ENCODE measurements at regions not wholly inside any gene's neighbourhood (a gene's known extent, or its start where the extent isn't known, plus 50 kb on each side); places are given as distances from the start of the nearest gene placed in this dataset.

DNA sequence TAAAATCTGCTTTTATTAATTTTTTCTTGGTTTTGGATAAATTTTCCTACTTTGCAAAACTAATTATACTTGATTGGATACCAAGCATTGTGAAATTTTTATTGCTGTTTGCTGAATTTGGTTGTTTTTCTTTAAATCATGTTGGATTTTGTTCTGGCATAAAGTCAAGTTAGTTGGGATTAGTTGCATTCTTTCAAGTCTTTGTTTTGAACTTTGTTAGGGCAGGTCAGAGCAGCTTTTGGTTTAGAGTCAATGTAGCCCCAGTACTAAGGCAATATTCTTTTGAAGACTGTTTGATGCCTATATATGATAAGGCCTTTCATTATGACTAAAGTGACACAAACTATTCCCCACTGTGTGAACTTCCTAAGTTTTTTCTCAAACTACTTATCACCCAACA lies 531.1 kb downstream of the RASEF start:
- Histone ChIP-seq H3K27ac (ENCODE audit: low read length) (no peak overlapping the region), H3K9me3 (ENCODE audit: low read length) (no peaks in the 10 kb centered on the region), H3K79me2 (ENCODE audit: low read length) (no peaks in the 10 kb centered on the region), H3K36me3 (ENCODE audit: low read depth, low read length) (no peaks in the 10 kb centered on the region), H3K4me1 (ENCODE audit: insufficient read depth, low read length) (no peaks in the 10 kb centered on the region), H2AFZ (ENCODE audit: low read length) (no peak overlapping the region), H3K9me2 (replicated peaks; ENCODE audit: low read length) (no peaks in the 10 kb centered on the region), H3K9ac (ENCODE audit: low read length) (no peak overlapping the region), H3K27me3 (ENCODE audit: low read length) (no peaks in the 10 kb centered on the region), H3K4me2 (ENCODE audit: low read length) (no peak overlapping the region), H3F3A (ENCODE audit: low read length, unreplicated experiment) (no peaks in the 10 kb centered on the region), H3K4me3 (ENCODE audit: low read length) (no peak overlapping the region), H4K20me1 (ENCODE audit: low read length) (no peaks in the 10 kb centered on the region)
- CTCF ChIA-PET = no interaction called here
- no TSS peak for BruUV-seq (replicated peaks)
- DNase-seq (no peak), ATAC-seq (no peak)
- POLR2A ChIA-PET (ENCODE audit: unreplicated experiment) = no interaction called here
- TF ChIP-seq, protein P1, sequence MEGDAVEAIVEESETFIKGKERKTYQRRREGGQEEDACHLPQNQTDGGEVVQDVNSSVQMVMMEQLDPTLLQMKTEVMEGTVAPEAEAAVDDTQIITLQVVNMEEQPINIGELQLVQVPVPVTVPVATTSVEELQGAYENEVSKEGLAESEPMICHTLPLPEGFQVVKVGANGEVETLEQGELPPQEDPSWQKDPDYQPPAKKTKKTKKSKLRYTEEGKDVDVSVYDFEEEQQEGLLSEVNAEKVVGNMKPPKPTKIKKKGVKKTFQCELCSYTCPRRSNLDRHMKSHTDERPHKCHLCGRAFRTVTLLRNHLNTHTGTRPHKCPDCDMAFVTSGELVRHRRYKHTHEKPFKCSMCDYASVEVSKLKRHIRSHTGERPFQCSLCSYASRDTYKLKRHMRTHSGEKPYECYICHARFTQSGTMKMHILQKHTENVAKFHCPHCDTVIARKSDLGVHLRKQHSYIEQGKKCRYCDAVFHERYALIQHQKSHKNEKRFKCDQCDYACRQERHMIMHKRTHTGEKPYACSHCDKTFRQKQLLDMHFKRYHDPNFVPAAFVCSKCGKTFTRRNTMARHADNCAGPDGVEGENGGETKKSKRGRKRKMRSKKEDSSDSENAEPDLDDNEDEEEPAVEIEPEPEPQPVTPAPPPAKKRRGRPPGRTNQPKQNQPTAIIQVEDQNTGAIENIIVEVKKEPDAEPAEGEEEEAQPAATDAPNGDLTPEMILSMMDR (conservative IDR thresholded peaks at IDR 0.05; ENCODE audit: low read depth, low read length) = no peak
- TF ChIP-seq EZH2phosphoT487 (IDR thresholded peaks at IDR 0.05; ENCODE audit: borderline replicate concordance, low read length) (no peak), EZH2 (IDR thresholded peaks at IDR 0.05; ENCODE audit: low read length, unreplicated experiment) (no peak)
- intact Hi-C loops (cut with micrococcal nuclease) = loop anchor here (1.0 kb wide), 1 partner anchor 430 kb away; no protein-coding TSS in a partner anchor

DNA sequence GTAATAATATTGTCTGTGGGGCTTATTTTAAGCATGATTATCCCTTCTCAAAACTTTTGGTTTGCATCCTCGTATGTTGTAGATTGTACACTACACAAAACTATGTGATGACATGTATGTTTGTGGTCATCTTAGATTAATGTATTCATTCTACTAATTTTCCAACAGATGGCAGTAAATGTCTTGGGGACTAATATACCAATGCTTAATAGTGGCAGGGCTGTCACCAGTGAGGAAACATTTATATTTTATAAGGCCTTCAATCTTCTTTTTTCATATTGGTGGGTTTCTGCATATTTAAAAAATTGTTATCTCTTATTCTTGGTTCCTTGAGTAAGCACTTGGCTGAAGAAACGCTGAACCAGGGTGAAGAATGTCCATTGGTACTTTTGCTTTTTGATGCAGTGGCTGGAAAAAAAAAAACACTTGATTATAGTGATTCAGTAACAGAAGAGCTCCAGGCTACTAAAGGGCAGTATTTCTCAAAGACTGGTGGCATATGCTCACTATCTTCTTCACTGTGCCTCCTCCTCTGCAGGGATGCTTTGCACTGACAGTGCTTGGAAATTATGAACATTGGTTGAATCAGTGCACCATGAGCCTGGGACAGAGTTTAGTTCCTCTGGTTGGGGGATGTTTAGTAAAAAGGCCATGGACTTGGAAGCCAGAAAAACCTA lies 530.3 kb downstream of the RASEF start:
- Histone ChIP-seq H3K9me3 (ENCODE audit: low read length) (no peaks in the 10 kb centered on the region), H3K4me3 (ENCODE audit: low read length) (no peak overlapping the region), H3K9ac (ENCODE audit: low read length) (no peak overlapping the region), H3K4me2 (ENCODE audit: low read length) (no peak overlapping the region), H3K9me2 (replicated peaks; ENCODE audit: low read length) (no peaks in the 10 kb centered on the region), H3F3A (ENCODE audit: low read length, unreplicated experiment) (no peaks in the 10 kb centered on the region), H2AFZ (ENCODE audit: low read length) (no peak overlapping the region), H3K27ac (ENCODE audit: low read length) (no peak overlapping the region), H4K20me1 (ENCODE audit: low read length) (no peaks in the 10 kb centered on the region), H3K27me3 (ENCODE audit: low read length) (no peaks in the 10 kb centered on the region), H3K4me1 (ENCODE audit: insufficient read depth, low read length) (no peaks in the 10 kb centered on the region), H3K79me2 (ENCODE audit: low read length) (no peaks in the 10 kb centered on the region), H3K36me3 (ENCODE audit: low read depth, low read length) (no peaks in the 10 kb centered on the region)
- ChIA-PET CTCF (no interaction called here), POLR2A (ENCODE audit: unreplicated experiment) (no interaction called here)
- BruUV-seq (replicated peaks) = no TSS peak
- DNase-seq (peak; percentile 7), ATAC-seq (no peak)
- intact Hi-C loops (cut with micrococcal nuclease) = loop anchor here (1.0 kb wide), 1 partner anchor 429 kb away; no protein-coding TSS in a partner anchor
- TF ChIP-seq, protein P1 (conservative IDR thresholded peaks at IDR 0.05; ENCODE audit: low read depth, low read length) = peak; percentile 50
- TF ChIP-seq EZH2 (IDR thresholded peaks at IDR 0.05; ENCODE audit: low read length, unreplicated experiment) = no peak
- TF ChIP-seq EZH2phosphoT487 (IDR thresholded peaks at IDR 0.05; ENCODE audit: borderline replicate concordance, low read length) = no peak

DNA sequence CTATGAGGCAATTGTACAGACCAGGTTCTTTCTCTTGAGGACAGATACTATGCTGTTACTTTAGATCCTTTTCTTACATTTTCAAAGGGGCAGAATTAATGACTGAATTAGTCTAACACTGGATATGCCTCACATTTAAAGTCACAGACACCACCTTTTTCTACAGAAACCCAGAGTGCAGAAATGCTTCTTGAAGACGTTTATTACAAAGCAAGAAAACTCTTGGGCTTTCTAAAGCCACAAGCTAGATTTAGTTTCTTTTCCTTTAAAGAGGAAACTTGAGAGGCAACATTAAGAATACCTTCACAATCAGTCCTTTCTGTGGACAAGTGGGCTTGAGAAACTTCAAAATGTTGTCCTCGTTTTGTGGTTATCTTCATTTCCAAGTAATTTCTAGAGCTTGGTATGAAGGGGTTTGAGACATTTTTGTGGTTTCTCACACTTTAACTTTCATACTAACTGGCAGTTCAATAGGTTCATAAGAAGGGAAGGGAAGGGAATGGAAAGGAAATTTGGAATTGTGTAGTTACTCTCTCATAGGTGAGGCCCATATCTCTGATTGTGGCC lies 527.4 kb downstream of the RASEF start:
- Histone ChIP-seq H3K9me3 (ENCODE audit: low read length) (no peaks in the 10 kb centered on the region), H3F3A (ENCODE audit: low read length, unreplicated experiment) (no peaks in the 10 kb centered on the region), H3K4me2 (ENCODE audit: low read length) (no peak overlapping the region), H3K27me3 (ENCODE audit: low read length) (no peaks in the 10 kb centered on the region), H3K9ac (ENCODE audit: low read length) (no peak overlapping the region), H3K9me2 (replicated peaks; ENCODE audit: low read length) (no peaks in the 10 kb centered on the region), H3K4me1 (ENCODE audit: insufficient read depth, low read length) (no peaks in the 10 kb centered on the region), H2AFZ (ENCODE audit: low read length) (no peak overlapping the region), H4K20me1 (ENCODE audit: low read length) (no peaks in the 10 kb centered on the region), H3K4me3 (ENCODE audit: low read length) (no peak overlapping the region), H3K79me2 (ENCODE audit: low read length) (no peaks in the 10 kb centered on the region), H3K36me3 (ENCODE audit: low read depth, low read length) (no peaks in the 10 kb centered on the region), H3K27ac (ENCODE audit: low read length) (no peak overlapping the region)
- POLR2A ChIA-PET (ENCODE audit: unreplicated experiment) = no interaction called here
- BruUV-seq (replicated peaks) = no TSS peak
- no peak for ATAC-seq
- TF ChIP-seq EZH2phosphoT487 (IDR thresholded peaks at IDR 0.05; ENCODE audit: borderline replicate concordance, low read length) = no peak
- TF ChIP-seq, protein P1 (conservative IDR thresholded peaks at IDR 0.05; ENCODE audit: low read depth, low read length) = no peak
- DNase-seq = no peak
- CTCF ChIA-PET = no interaction called here
- intact Hi-C loops (cut with micrococcal nuclease) = no loop called here

All from PC-3 (cell line).